ENCODE measurements at regions not wholly inside any gene's neighbourhood (a gene's known extent, or its start where the extent isn't known, plus 50 kb on each side); places are given as distances from the start of the nearest gene placed in this dataset.

DNA sequence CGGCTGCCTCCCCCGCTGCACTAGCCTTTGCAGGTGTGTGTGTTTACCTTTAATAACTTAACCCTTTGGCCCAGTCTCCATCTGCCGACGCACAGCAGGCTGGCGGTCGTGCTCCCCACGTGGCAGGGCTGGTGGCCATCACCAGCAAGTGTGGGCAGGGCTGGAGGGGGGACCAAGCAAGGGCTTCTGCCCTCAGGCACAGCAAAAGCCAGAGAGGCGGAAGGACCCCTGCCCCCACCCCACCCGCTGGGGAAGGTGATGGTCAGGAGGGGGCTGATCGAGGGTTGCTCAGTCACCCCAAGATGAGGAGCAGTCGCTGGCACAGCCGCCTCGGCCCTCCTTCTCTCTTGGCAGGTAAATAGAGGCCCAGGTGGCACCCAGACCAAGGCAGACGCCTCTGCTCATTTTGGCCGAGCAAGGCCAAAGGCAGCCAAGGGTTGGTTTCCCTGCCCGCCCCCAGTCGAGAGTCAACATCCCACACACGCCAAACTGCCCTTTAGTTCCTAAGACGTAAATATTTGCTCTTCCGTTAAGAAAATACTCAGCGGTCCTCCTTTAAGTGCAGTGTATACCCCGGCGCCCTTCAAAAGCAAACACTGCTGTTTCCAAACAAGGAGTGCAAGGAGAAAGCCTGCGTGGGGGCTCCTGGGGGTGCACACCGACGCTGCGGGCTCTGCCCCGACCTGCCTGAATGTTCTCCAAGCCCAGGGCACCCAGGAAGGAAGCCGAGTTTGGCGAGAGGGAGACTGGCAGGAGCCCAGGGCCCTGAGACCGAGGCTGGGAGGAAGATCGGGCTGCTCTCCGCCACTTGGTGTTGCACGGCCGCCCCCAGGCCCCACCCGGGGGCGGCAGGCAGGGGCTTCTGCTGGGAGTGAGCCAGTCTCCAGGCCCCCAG is 82.7 kb downstream of the SIK1 start:
- TF ChIP-seq, protein P1, sequence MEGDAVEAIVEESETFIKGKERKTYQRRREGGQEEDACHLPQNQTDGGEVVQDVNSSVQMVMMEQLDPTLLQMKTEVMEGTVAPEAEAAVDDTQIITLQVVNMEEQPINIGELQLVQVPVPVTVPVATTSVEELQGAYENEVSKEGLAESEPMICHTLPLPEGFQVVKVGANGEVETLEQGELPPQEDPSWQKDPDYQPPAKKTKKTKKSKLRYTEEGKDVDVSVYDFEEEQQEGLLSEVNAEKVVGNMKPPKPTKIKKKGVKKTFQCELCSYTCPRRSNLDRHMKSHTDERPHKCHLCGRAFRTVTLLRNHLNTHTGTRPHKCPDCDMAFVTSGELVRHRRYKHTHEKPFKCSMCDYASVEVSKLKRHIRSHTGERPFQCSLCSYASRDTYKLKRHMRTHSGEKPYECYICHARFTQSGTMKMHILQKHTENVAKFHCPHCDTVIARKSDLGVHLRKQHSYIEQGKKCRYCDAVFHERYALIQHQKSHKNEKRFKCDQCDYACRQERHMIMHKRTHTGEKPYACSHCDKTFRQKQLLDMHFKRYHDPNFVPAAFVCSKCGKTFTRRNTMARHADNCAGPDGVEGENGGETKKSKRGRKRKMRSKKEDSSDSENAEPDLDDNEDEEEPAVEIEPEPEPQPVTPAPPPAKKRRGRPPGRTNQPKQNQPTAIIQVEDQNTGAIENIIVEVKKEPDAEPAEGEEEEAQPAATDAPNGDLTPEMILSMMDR (conservative IDR thresholded peaks at IDR 0.05; ENCODE audit: low read depth, low read length) = no peak
- DNase-seq (ENCODE audit: low read depth) = no peak

DNA sequence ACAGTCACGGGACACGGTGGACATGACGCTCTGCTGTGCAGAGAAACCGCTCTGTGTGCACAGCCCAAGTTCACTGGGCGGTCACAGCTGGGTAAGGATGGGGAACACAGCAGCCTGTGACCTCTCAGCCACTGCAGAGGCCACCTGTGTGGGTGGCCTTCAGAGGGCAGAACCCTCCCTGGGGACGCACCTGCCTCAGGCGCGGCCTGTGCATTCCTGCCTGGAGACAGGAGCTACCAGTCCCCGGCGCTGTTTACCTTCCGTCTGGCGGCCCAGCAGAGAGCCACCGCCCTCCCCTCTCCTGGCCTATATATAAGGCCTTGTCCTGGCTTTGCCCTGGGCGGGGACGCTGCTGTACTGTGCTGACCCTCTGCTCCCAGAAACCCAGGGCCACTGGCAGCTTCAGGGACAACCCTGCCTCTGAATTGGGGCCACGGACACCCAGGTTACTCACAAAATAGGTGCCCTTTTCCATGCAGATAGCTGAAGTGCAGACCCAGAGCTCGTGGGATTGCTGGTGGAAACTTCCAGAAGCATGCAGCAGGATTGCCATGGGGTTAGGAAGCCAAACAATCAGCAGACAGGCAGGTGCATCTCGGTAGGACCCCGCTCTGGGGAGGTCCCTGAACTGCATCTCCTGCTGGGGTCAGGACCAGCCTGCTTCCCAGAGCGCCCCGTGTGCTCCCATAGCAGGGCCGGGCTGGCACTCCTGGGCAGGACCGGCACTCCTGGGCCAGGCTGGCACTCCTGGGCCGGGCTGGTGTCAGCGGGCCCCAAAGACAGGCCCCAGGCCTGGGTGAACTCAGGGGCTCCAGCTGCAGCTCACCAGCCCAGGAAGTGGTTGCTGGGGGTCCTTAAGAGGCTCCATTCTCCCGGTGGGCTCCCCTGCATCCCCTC is 83.6 kb downstream of the SIK1 start:
- peak; percentile 2 for DNase-seq (ENCODE audit: low read depth)
- no peak overlapping the region for H3K4me3 ChIP-seq (ENCODE audit: low read depth, low read length)
- TF ChIP-seq, protein P1 (conservative IDR thresholded peaks at IDR 0.05; ENCODE audit: low read depth, low read length) = no peak

More for the DNA sequence above, 82.7 kb downstream of the SIK1 start:
- H3K4me3 ChIP-seq (ENCODE audit: low read depth, low read length) = no peak overlapping the region

DNA sequence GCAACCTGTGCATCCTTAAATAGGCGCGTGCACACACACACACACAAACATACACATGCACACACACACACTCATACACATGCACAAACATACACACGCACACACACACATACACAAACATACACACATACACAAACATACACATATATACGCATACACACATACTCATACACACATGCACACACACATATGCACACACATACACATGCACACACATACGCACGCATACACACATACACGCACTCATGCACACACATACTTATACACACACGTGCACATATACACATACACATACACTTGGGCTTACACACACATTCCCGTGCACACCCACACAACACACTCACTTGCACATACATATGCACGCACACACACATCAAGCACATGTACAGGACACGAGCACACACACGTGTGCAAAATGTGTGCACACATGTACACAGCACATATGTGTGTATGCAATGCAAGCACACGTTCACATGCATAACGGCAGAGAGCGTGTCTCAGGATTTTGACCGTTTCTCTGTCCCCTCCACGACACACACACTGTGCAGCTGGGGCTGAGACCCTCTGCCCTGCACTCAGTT is 84.5 kb downstream of the SIK1 start:
- TF ChIP-seq, protein P1 (conservative IDR thresholded peaks at IDR 0.05; ENCODE audit: low read depth, low read length) = no peak
- no peak overlapping the region for H3K4me3 ChIP-seq (ENCODE audit: low read depth, low read length)
- no peak for DNase-seq (ENCODE audit: low read depth)

DNA sequence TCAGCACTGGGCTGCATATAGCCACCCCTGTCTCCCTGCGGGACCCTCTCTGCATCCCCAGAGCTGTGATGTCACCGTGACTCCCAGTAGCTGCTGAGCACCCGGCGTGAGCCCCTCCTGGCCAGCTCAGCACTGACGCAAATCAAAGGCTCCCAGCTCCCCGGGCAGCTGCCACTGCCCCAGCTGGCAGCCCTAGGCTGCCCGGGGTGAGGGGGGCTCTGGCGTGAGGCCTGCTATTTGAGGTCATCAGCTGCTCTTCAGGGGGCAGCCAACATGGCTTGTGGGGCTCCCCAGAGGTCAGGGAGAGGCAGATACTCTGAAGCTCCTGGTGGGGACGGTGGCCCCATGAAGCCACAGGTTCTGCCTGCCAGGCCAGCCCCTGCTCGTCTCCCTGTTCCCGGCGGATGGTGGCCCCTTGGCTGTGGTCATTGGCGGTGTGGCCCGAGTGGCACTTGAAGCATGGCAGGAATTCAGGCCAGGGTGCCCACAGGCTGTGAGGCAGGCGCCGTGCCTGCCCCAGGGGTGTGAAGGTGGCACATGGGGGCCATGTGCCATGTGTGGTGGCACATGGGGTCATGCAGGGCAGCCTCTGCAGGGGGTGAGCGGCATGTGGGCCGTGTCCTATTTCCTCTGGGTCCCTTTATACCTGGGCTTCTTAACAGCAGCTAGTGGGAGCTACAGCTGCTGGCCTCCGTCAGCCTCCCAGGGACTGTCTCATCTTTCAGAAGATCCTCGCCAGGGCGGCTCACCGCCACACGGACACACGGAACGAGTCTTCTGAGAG is 85.4 kb downstream of the SIK1 start:
- TF ChIP-seq, protein P1 (conservative IDR thresholded peaks at IDR 0.05; ENCODE audit: low read depth, low read length) = no peak
- no peak overlapping the region for H3K4me3 ChIP-seq (ENCODE audit: low read depth, low read length)
- DNase-seq (ENCODE audit: low read depth) = no peak

DNA sequence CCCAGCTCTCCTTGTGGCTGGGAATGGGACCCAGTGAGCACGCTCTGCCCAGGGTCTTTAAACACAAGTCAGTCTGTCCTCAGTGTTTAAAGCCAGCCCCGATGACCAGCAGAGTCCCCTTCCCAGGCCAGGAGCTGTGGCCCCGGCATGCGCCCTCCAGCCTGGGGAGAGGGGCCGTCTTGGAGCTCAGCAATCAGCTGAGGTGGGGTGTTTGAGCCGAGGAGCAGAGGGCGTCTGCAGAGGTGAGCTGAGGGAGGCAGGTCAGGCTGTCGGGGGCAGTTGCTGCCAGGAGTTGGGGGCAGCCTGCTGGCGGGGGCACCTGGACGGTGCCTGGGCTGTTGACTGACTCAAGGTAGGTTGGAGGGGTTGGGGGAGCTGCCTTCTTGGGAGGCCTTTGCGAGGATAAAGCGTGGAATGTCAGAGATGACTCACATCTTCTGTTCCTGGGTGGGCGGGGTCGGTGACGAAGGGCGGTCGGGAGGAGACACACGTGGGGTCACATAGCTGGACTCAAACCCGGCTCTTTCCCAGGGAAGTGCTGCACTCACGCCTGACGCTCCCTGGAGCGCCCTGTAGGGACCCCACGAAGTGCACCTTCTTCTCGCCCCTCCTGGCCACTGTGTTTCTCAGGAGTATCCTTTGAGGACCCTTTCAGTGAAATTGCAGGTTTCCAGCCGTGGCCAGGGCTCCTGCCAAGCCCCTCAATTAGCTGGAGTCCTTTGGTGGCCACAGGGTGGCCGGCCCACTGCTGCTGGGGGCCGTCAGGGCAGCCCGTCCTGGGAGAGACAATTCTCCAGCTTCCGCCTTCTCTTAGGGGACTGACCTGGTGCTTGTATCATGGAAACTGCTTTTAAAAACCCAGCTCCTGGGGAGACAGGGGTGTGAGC is 86.2 kb downstream of the SIK1 start:
- TF ChIP-seq, protein P1 (conservative IDR thresholded peaks at IDR 0.05; ENCODE audit: low read depth, low read length) = no peak
- peak; percentile 19 for DNase-seq (ENCODE audit: low read depth)
- no peak overlapping the region for H3K4me3 ChIP-seq (ENCODE audit: low read depth, low read length)

Measured in epithelial cell of proximal tubule (primary cell).